ENCODE measurements at regions not wholly inside any gene's neighbourhood (a gene's known extent, or its start where the extent isn't known, plus 50 kb on each side); places are given as distances from the start of the nearest gene placed in this dataset.

DNA sequence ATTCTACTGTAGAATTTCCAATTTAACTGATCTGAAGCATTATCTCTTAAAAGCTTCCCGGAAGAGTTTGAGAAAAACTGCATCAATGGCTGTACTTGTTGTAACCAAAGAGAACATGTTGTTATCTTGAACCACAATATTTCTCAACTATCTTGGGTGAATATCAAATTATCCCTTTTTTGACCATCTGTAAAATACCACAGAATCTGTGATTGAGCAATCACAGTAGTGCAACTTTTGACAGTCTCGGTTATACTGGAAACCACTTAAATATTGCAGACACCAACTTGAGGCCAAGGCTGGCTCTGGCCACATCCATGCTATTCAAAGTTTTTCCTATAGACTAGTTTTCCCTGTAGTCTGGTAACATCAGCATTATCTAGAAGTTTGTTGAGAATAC lies 842.8 kb upstream of the EPHA6 start:
- Mint-ChIP-seq H3K4me3 (no peak overlapping the region), H3K36me3 (no peaks in the 10 kb centered on the region), H3K27ac (no peak overlapping the region), H3K9me3 (peaks cover 0 to 7% (median 1%) of the 10 kb centered on the region in 7 donors), H3K4me1 (no peaks in the 10 kb centered on the region), H3K27me3 (ENCODE audit: low read depth in 3 of 3) (no peaks in the 10 kb centered on the region)
- no peak overlapping the region for H2AFZ ChIP-seq (ENCODE audit: insufficient read depth, low read depth, low read length, poor library complexity, severe bottlenecking)
- no peaks in the 10 kb centered on the region for H3K36me3 ChIP-seq (replicated peaks in 1 of 2; ENCODE audit: control insufficient read depth in 1 of 2, insufficient read depth in 2 of 2, low read length in 2 of 2)
- H4K20me1 ChIP-seq (ENCODE audit: insufficient read depth, low read length), result no peaks in the 10 kb centered on the region
- peaks cover 0 to 3% of the 10 kb centered on the region in 2 donors for H3K9me3 ChIP-seq (replicated peaks in 1 of 2; ENCODE audit: control insufficient read depth in 1 of 2, insufficient read depth in 1 of 2, low read length in 2 of 2)
- no peak overlapping the region for H3K4me2 ChIP-seq (replicated peaks; ENCODE audit: extremely low read depth, low read length, poor library complexity, severe bottlenecking)
- WGBS (ENCODE audit: insufficient coverage), result no CpG with 5 or more reads among the region's 2 CpGs
- no peak overlapping the region for H3K27ac ChIP-seq (ENCODE audit: low read depth in 1 of 2, low read length in 2 of 2)
- TF ChIP-seq, protein P1, sequence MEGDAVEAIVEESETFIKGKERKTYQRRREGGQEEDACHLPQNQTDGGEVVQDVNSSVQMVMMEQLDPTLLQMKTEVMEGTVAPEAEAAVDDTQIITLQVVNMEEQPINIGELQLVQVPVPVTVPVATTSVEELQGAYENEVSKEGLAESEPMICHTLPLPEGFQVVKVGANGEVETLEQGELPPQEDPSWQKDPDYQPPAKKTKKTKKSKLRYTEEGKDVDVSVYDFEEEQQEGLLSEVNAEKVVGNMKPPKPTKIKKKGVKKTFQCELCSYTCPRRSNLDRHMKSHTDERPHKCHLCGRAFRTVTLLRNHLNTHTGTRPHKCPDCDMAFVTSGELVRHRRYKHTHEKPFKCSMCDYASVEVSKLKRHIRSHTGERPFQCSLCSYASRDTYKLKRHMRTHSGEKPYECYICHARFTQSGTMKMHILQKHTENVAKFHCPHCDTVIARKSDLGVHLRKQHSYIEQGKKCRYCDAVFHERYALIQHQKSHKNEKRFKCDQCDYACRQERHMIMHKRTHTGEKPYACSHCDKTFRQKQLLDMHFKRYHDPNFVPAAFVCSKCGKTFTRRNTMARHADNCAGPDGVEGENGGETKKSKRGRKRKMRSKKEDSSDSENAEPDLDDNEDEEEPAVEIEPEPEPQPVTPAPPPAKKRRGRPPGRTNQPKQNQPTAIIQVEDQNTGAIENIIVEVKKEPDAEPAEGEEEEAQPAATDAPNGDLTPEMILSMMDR (IDR thresholded peaks at IDR 0.05), result no peak
- H3K4me3 ChIP-seq (replicated peaks in 1 of 3; ENCODE audit: low read depth in 2 of 3, low read length in 3 of 3), result no peak overlapping the region
- no peak for DNase-seq
- intact Hi-C loops (cut with micrococcal nuclease), result no loop called here
- no peaks in the 10 kb centered on the region for H3K27me3 ChIP-seq (ENCODE audit: control insufficient read depth in 2 of 2, insufficient read depth in 2 of 2, low read length in 2 of 2)
- H3K79me2 ChIP-seq (ENCODE audit: insufficient read depth, low read length), result no peaks in the 10 kb centered on the region
- H3K9ac ChIP-seq (ENCODE audit: insufficient read depth, low read length, poor library complexity, severe bottlenecking), result no peak overlapping the region
- no peaks in the 10 kb centered on the region for H3K4me1 ChIP-seq (ENCODE audit: control insufficient read depth in 1 of 2, insufficient read depth in 2 of 2, low read length in 2 of 2)

DNA sequence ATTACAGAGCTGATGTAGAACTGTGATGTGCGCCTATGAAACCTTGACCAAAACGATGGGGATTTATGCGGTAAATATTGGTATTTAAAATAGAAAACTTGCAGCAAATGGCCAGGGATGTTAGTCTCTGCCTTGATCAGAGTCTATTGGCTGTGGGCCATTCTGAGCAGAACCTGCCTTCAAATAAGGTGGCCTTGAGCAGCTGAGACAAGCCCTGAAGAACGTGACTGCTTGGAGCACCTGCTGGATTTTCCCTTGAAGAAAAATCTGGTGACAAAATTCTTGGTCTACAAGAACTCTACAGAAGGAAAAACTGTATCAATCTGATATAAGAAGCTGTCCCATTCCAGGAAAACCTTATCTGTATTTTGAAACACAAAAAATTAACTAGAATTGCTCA lies 820.1 kb upstream of the EPHA6 start:
- no peak overlapping the region for H2AFZ ChIP-seq (ENCODE audit: insufficient read depth, low read depth, low read length, poor library complexity, severe bottlenecking)
- H3K4me2 ChIP-seq (replicated peaks; ENCODE audit: extremely low read depth, low read length, poor library complexity, severe bottlenecking), result no peak overlapping the region
- peaks cover 0 to 9% (median 1%) of the 10 kb centered on the region in 7 donors for H3K9me3 Mint-ChIP-seq
- intact Hi-C loops (cut with micrococcal nuclease), result no loop called here
- no peaks in the 10 kb centered on the region for H3K27me3 Mint-ChIP-seq (ENCODE audit: low read depth in 3 of 3)
- no peak for DNase-seq
- H3K4me3 Mint-ChIP-seq, result no peak overlapping the region
- TF ChIP-seq, protein P1 (IDR thresholded peaks at IDR 0.05), result no peak
- H3K36me3 Mint-ChIP-seq, result no peaks in the 10 kb centered on the region
- H3K36me3 ChIP-seq (replicated peaks in 1 of 2; ENCODE audit: control insufficient read depth in 1 of 2, insufficient read depth in 2 of 2, low read length in 2 of 2), result no peaks in the 10 kb centered on the region
- no peak overlapping the region for H3K9ac ChIP-seq (ENCODE audit: insufficient read depth, low read length, poor library complexity, severe bottlenecking)
- H3K9me3 ChIP-seq (replicated peaks in 1 of 2; ENCODE audit: control insufficient read depth in 1 of 2, insufficient read depth in 1 of 2, low read length in 2 of 2), result no peaks in the 10 kb centered on the region
- no peaks in the 10 kb centered on the region for H3K79me2 ChIP-seq (ENCODE audit: insufficient read depth, low read length)
- no peaks in the 10 kb centered on the region for H4K20me1 ChIP-seq (ENCODE audit: insufficient read depth, low read length)
- no peak overlapping the region for H3K4me3 ChIP-seq (replicated peaks in 1 of 3; ENCODE audit: low read depth in 2 of 3, low read length in 3 of 3)
- H3K27ac ChIP-seq (ENCODE audit: low read depth in 1 of 2, low read length in 2 of 2), result no peak overlapping the region
- no peaks in the 10 kb centered on the region for H3K4me1 ChIP-seq (ENCODE audit: control insufficient read depth in 1 of 2, insufficient read depth in 2 of 2, low read length in 2 of 2)
- no peak overlapping the region for H3K27ac Mint-ChIP-seq
- H3K27me3 ChIP-seq (ENCODE audit: control insufficient read depth in 2 of 2, insufficient read depth in 2 of 2, low read length in 2 of 2), result no peaks in the 10 kb centered on the region
- no peaks in the 10 kb centered on the region for H3K4me1 Mint-ChIP-seq
- WGBS (ENCODE audit: insufficient coverage), result 60% methylated on average over 1 of the region's 4 CpGs

All from CD14-positive monocyte (primary cell).